Motor neuron (in vitro differentiated cells): ENCODE measurements at regions not wholly inside any gene's neighbourhood (a gene's known extent, or its start where the extent isn't known, plus 50 kb on each side); places are given as distances from the start of the nearest gene placed in this dataset.

Source experiments
- ATAC-seq, 8 experiments: fragments of 200-7000 bp; cut with Tn5 transposase; replicated peaks in 6 of 8; 2 replicates each; pipeline ENCODE4 v1.8.0; 2021; ENCODE audit warnings: mild to moderate bottlenecking in 8 of 8, moderate library complexity in 8 of 8
- H3K27ac ChIP-seq, 2 donors: fragments of 250-450 bp; sonication (Bioruptor Pico); 2 replicates each; pipeline ENCODE4 v1.9.0; 2021; ENCODE audit warnings: antibody characterized with exemption in 2 of 2, mild to moderate bottlenecking in 2 of 2, moderate library complexity in 1 of 2
- H3K4me1 ChIP-seq, 2 donors: fragments of 250-450 bp; sonication (Bioruptor Pico); replicated peaks in 1 of 2; 2 replicates each; pipeline ENCODE4 v1.6.1; 2021; ENCODE audit warnings: antibody characterized with exemption in 2 of 2, mild to moderate bottlenecking in 2 of 2, moderate library complexity in 1 of 2
- H3K4me3 ChIP-seq, 5 donors: fragments of 250-450 bp; sonication (Bioruptor Pico); 2 replicates each; pipeline ENCODE4 v1.9.0; 2021; ENCODE audit warnings: antibody characterized with exemption in 5 of 5, mild to moderate bottlenecking in 5 of 5, moderate library complexity in 4 of 5
- WGBS, 10 experiments: fragments of 450-650 bp; shearing (Covaris generic); methylation state at CpG; one replicate each; pipeline ENCODE4 v1.0.0; 2022; 5-methylcytosine and 5-hydroxymethylcytosine counted together
- in situ Hi-C, 9 experiments: fragments of 400-800 bp; cut with MboI; loops; one replicate each; pipeline ENCODE4 v1.15.0; 2021; ENCODE audit warnings: low sequenced_read_pairs in 9 of 9, low pct_unique_long_range_greater_than_20kb in 2 of 9; ENCODE audit not compliant: unreplicated experiment in 9 of 9

DNA sequence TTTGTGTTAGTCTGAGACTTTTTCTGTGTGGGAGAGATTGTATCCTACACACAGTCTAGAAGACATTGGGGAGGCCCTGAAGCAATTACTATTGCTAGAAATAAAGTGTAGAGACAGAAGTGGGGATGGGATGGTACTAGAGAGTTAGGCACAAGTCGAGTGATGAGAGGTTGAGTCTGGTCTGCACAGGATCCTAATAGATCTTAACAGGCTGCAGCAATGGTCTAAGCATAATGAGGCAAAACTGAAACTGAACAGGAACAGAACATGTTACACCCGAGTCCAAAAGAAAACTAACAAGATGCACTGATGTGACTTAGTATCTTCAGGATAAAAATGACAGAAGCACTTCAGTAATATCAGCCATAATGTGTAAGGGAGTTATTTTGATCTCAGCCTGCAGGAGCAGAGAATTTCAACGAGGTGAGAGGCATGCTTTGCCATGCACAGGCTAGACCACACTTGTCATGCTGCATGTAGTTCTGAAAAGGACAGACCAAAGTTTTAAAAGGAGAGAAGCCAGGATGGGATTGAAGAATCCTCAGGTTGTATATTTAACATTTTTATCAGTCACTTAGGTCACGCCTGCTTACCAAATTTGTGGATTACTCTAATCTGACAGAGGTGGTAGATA, 205.8 kb upstream of the BOD1L1 start:
- no peaks in the 10 kb centered on the region for H3K4me1 ChIP-seq
- in situ Hi-C loops, result no loop called here

DNA sequence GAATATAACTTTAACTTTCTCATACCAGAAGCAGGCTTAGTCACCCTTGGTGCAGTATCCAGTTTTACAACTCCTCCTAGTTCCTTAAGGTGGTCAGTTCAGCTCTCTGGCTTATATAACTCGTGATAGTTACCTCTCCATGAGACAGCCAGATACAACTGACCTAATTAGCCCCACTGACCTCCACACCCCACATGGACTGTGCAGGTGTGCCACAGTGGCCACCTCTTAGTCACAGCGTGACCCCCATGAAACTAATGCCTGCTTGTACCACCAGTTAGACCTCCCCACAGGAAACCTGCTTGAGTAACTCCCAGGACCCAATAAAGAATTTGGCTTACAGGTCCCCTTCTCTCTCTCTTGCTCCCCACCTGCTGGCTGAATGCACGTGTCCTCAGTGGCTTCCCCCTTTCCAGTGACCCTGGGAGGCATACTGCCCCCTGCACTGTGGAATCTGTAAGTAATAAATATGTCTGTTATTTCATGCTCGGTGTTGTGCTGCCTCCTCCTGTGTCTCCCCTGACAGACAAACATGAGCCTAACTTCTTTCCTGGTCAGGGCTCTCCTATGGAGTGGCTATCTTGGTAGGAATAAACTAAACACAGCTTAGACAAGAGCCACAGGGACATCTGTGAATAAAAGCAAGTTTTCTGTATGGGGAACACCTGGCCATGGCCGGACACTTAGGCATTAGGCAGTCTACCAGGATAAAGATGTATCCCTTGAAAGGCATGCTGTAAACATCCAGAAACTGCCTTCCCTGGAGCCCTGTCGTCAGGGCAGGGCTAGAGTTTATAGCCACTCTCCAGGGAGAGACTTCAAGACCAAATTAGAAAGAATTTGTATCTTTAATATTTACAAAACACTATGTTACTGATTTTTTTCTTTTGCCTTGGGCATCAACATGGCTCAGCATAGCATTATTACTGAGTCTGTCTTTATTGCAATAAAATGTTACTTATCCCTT, 209.7 kb upstream of the BOD1L1 start:
- ATAC-seq, result peak in 2 of 8 experiments; percentile 56 to 59
- 0 to 83% (median 50%) methylated on average over 1 to 6 of the region's 6 CpGs for WGBS, 10 experiments
- in situ Hi-C loops, result no loop called here

More for the DNA sequence above, 205.8 kb upstream of the BOD1L1 start:
- peak in 1 of 8 experiments; percentile 22 for ATAC-seq
- WGBS, 10 experiments, result 19 to 83% (median 66%) methylated on average over 1 to 4 of the region's 4 CpGs
- no peak overlapping the region for H3K27ac ChIP-seq
- no peak overlapping the region for H3K4me3 ChIP-seq

DNA sequence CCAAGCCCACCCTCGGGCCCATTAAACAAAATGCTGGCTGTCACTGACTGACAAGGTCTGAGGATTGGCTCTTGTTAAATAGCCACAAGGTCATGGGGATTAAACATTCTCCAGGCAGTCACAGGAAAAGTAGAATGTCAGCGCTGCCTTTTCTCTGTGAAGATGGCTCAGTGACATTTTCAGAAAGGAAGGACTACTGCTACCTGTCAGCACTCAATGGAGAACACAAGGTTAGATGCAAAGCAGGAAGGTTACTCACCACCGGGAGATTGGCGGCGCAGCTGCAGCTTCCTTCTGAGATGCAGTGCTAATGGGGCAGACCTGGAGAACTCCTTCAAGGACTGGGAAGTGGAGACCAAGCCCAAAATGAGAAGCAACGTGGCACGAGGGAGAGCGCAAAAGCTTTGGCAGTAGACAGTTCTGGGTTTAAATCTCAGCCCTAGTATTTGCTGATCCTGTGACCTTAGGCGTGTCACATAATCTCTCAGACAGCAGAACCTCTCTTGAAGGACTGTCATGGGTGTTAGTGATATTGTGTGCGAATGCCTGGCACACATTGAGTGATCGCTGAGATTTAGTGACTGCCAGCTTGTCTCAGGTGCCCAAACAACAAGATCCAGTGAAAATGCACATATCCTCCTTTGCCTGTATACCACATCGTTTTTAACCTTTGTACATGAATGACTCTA, 213.1 kb upstream of the BOD1L1 start:
- H3K4me3 ChIP-seq, result no peak overlapping the region
- H3K4me1 ChIP-seq, result peaks cover 10 to 21% of the 10 kb centered on the region in 2 donors
- in situ Hi-C loops, result no loop called here
- WGBS, 10 experiments, result 0 to 72% (median 13%) methylated on average over 1 to 11 of the region's 12 CpGs
- H3K27ac ChIP-seq, result no peak overlapping the region
- peak in 7 of 8 experiments; percentile 29 to 83 (median 46) for ATAC-seq

More for the DNA sequence above, 209.7 kb upstream of the BOD1L1 start:
- H3K27ac ChIP-seq, result no peak overlapping the region
- H3K4me3 ChIP-seq, result no peak overlapping the region
- peaks cover 6 to 11% of the 10 kb centered on the region in 2 donors for H3K4me1 ChIP-seq

DNA sequence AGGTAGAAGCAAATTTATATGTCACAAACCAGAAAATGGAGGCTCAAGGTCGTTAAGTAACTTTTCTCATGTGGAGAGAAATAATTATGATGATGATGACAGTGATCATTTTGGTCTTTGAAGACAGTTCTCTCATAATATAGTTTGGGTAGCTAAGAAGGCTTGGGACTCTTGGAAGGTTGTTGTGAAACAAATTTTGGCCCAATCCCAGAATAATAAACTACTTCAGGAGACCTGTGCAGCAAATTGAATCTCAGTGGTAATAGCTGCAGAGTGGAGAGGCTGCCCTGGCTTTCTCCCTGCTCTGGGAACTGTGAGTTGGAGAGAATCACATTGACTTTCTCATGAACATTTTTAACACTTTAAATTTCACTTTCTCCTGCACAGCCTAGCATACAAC, 217.2 kb upstream of the BOD1L1 start:
- 0 to 100% (median 67%) methylated on average over 1 of the region's 1 CpG; no CpG with 5 or more reads in 3 of the 10 experiments for WGBS, 10 experiments
- in situ Hi-C loops, result no loop called here
- no peak overlapping the region for H3K4me3 ChIP-seq
- no peak for ATAC-seq
- H3K4me1 ChIP-seq, result peaks cover 24 to 27% of the 10 kb centered on the region in 2 donors
- H3K27ac ChIP-seq, result no peak overlapping the region

DNA sequence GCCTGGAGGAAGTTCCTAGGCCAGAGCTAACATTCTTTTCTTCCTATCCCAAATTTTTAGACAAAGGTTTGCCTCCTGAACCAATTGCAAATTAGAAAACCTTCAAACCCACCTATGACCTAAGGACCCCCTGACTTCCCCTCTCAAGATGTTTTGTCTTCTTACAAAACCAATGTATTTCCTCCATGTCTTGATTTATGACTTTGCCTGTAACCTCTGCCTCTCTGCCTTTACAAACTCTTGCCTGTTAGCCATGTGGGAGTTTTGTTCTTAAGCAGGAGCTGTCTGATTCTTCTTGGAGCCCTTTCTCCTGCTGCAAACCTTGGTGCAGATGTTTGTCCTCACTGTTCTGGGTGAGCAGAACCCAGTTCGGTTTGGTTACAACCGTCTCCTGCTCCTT, 222.3 kb upstream of the BOD1L1 start:
- Histone ChIP-seq H3K27ac (no peak overlapping the region), H3K4me3 (no peak overlapping the region), H3K4me1 (peaks cover 18 to 31% of the 10 kb centered on the region in 2 donors)
- in situ Hi-C loops, result no loop called here
- no peak for ATAC-seq
- 0 to 75% (median 28%) methylated on average over 1 to 2 of the region's 2 CpGs; no CpG with 5 or more reads in 5 of the 10 experiments for WGBS, 10 experiments

DNA sequence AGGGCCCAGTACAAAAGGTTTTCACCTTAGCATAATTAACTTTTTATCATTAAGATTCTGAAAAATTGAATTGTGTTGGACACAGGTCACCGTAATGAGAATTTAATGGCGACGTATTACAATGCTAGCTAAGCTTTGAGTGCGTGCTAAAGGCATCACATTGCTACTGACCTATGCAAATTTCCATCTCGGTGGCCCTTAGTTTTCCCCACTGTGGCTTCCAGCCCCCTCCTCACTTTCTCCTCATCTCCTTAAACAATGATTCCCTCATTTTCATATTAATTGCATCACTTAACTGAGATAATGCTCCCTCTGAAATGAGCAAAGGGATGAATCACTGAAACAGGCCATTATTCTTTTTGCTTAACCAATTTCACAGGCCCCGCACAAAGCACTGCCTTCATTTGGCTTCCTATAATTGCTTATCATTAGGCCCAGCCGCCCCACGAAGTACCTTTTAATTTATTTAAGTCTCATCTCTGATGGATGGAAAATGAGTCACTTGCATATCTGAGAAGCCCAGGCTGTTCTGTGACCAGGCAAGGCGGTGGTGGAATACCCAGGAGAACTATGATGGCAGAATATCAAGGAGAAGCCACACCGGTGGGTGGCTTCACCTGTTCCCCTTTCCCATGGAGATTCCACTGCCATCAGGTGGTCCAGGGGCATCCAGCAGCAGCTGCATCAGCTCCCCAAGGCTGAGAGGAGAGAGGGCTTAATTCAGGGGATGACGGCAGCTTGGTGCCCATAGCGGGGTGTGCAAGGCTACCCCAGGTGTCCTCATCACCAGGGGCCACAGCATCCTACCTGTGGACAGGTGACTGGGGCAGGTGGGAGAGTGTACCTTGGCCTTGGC, 223.8 kb upstream of the BOD1L1 start:
- Histone ChIP-seq H3K4me1 (peaks cover 3 to 20% of the 10 kb centered on the region in 2 donors), H3K4me3 (no peak overlapping the region), H3K27ac (no peak overlapping the region)
- ATAC-seq, result peak in 5 of 8 experiments; percentile 64 to 91 (median 77)
- in situ Hi-C loops, result no loop called here
- WGBS, 10 experiments, result 53 to 83% (median 76%) methylated on average over 1 to 9 of the region's 12 CpGs

DNA sequence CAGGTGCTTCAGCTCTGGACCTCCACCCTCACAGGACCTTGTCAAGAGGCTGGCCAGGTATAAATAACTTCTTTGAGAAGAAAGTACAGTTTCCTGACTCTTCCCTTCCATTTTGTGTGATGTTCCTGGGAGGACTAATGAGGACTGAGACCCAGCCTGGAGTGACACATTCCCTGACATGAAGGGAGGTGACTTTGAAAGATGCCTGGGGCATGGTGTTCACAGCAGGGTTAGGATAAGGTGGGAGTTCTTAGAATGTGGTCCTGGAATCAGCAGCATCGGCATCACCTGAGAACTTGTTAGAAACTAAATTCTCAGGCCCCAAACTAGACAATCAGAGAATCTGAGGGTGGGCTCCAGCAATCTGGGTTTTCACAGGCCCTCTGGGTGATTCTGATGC, 224.9 kb upstream of the BOD1L1 start:
- no peak for ATAC-seq
- H3K4me3 ChIP-seq, result no peak overlapping the region
- WGBS, 10 experiments, result 75 to 100% (median 100%) methylated on average over 1 of the region's 1 CpG; no CpG with 5 or more reads in 7 of the 10 experiments
- no peak overlapping the region for H3K27ac ChIP-seq
- in situ Hi-C loops, result no loop called here
- H3K4me1 ChIP-seq, result peaks cover 3 to 14% of the 10 kb centered on the region in 2 donors

DNA sequence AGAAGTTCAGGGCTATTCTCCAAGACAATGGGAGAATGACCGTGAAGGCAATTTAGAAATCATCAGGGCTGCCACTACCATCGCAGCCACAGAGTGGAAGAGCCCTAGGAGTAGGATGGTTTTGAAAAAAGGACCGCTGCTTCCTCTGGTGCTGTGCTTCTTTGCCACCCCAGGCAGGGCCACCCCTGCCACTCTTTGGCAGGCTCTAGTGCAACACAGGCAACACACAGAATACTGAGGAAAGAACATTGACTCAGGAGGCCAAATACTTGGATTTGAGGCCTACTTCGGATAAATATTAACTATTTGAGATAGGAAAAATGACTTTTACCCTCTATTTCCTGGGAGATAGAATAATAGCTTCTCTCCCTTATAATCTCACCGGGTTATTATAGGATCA, 228.9 kb upstream of the BOD1L1 start:
- in situ Hi-C loops, result no loop called here
- WGBS, 10 experiments, result 35 to 94% (median 75%) methylated on average over 2 to 5 of the region's 5 CpGs
- no peak for ATAC-seq

DNA sequence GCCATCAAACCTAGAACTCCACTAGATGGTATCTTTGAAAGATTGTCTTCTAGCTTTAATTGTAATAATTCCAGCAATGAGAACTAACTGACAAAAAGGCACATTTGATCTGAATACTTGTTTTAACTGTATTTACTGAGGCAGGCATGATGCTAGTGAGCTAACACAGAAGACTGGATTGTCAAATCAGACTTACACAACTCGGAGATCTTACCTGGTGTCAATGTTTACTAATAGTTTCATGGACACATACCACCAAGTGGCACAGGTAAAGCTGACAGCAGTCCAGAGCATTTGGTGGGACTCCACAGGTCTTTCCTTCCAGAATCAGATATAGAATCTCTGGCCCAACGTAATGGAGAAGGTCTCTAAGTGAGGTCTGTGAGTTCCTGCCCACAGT, 229.9 kb upstream of the BOD1L1 start:
- no peak overlapping the region for H3K27ac ChIP-seq
- H3K4me3 ChIP-seq, result no peak overlapping the region
- WGBS, 10 experiments, result 0 to 80% (median 38%) methylated on average over 1 to 2 of the region's 2 CpGs; no CpG with 5 or more reads in 4 of the 10 experiments
- peaks cover 5 to 7% of the 10 kb centered on the region in 2 donors for H3K4me1 ChIP-seq
- in situ Hi-C loops, result no loop called here
- ATAC-seq, result no peak

More for the DNA sequence above, 228.9 kb upstream of the BOD1L1 start:
- peaks cover 5 to 9% of the 10 kb centered on the region in 2 donors for H3K4me1 ChIP-seq
- H3K4me3 ChIP-seq, result no peak overlapping the region
- H3K27ac ChIP-seq, result no peak overlapping the region

DNA sequence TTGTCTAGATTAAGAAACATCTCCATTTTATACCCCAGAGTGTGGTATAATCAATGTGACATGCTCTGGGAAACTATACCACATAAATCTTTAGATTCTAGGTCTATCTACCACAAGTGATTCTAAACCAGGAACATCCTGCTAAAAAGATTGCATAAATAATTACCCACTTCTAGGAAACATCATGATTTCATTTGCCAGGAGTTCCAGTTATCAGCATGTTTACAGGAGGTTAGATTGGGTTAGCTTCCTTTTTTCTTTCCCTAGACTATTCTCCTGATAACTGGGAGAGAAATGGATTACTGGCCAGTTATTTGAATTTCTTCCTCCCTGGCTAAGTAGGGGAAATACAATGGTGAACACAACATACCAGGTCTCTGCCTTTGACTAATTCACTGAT, 230.3 kb upstream of the BOD1L1 start:
- H3K4me3 ChIP-seq, result no peak overlapping the region
- no peak for ATAC-seq
- H3K4me1 ChIP-seq, result peaks cover 5 to 7% of the 10 kb centered on the region in 2 donors
- in situ Hi-C loops, result no loop called here
- no peak overlapping the region for H3K27ac ChIP-seq

DNA sequence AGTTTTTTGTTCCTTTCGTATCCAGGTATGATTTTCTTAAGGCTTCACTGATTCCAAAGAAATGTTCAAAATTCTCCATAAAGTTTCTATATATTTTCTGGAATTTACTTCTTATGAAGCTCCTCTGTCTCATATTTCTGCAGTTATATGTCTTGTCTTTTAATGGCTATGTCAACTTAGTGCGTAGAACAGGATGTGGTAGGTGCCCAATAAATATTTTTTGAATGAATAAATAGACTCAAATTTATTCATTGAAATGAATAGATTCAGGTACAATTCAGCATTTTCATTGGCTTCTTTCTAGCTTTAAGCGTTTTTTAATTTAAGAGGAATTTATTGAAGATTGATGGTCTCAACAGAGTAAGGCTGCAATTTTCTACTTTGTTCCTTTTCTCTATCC, 231.9 kb upstream of the BOD1L1 start:
- Histone ChIP-seq H3K4me1 (peaks cover 5 to 7% of the 10 kb centered on the region in 2 donors), H3K27ac (no peak overlapping the region), H3K4me3 (no peak overlapping the region)
- in situ Hi-C loops, result no loop called here
- no peak for ATAC-seq
- 49 to 100% (median 82%) methylated on average over 2 to 3 of the region's 3 CpGs for WGBS, 10 experiments

DNA sequence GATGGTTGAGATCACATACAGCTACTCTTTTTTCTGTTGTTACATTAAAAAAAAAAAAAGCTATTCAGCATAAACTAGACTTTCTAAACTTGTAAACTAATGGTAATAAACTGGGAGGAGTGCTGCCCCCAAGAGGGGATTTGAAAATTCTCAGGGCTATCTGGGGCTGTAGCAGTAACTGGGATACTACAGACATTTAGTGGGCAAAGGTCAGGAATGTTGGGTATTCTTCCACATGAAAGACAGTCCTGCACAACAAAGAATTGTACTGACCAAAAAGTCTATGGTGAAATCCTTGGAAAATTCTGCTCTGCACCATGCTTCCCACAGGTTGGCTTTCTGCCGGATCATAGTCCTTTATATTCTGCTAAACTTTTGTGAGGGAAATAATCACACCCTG, 232.6 kb upstream of the BOD1L1 start:
- no peak overlapping the region for H3K27ac ChIP-seq
- ATAC-seq, result peak in 2 of 8 experiments; percentile 23 to 79
- 43 to 80% (median 62%) methylated on average over 1 of the region's 1 CpG; no CpG with 5 or more reads in 6 of the 10 experiments for WGBS, 10 experiments
- H3K4me3 ChIP-seq, result no peak overlapping the region
- peaks cover 5 to 7% of the 10 kb centered on the region in 2 donors for H3K4me1 ChIP-seq
- in situ Hi-C loops, result no loop called here
